CD14-positive monocyte (primary cell): ENCODE measurements at regions not wholly inside any gene's neighbourhood (a gene's known extent, or its start where the extent isn't known, plus 50 kb on each side); places are given as distances from the start of the nearest gene placed in this dataset.

Experiments used
- DNase-seq, 3 donors: peaks; one replicate each; pipeline ENCODE4 v3.0.0-alpha.2; 2011 to 2022
- H2AFZ ChIP-seq: 2 replicates; pipeline ENCODE4 v1.6.0; 2012; ENCODE audit warnings: mild to moderate bottlenecking, low read depth, low read length, inconsistent platforms; ENCODE audit not compliant: insufficient read depth, poor library complexity, severe bottlenecking
- H3K27ac ChIP-seq, 2 donors: 1 replicate in 1 of 2; 2 replicates in 1 of 2; pipeline ENCODE4 v1.5.1; 2012 to 2013; ENCODE audit warnings: low read length in 2 of 2, control low read depth in 1 of 2, inconsistent platforms in 1 of 2, low read depth in 1 of 2, mild to moderate bottlenecking in 1 of 2
- H3K27me3 ChIP-seq, 2 donors: one replicate each; pipeline versions ENCODE4 v1.6.0 to v1.6.1; 2011 to 2013; ENCODE audit warnings: low read length in 2 of 2; ENCODE audit not compliant: control insufficient read depth in 2 of 2, insufficient read depth in 2 of 2
- H3K36me3 ChIP-seq, 2 donors: replicated peaks in 1 of 2; 1 replicate in 1 of 2; 2 replicates in 1 of 2; pipeline versions ENCODE4 v1.5.1 to v1.6.1; 2012 to 2013; ENCODE audit warnings: low read length in 2 of 2, control low read depth in 1 of 2, inconsistent platforms in 1 of 2, mild to moderate bottlenecking in 1 of 2; ENCODE audit not compliant: insufficient read depth in 2 of 2, control insufficient read depth in 1 of 2
- H3K4me1 ChIP-seq, 2 donors: 1 replicate in 1 of 2; 2 replicates in 1 of 2; pipeline versions ENCODE4 v1.5.1 to v1.6.1; 2012 to 2013; ENCODE audit warnings: low read length in 2 of 2, control low read depth in 1 of 2, inconsistent platforms in 1 of 2, mild to moderate bottlenecking in 1 of 2, moderate library complexity in 1 of 2; ENCODE audit not compliant: insufficient read depth in 2 of 2, control insufficient read depth in 1 of 2
- H3K4me2 ChIP-seq: replicated peaks from 2 replicates; pipeline ENCODE3; 2012; ENCODE audit warnings: low read length, moderate library complexity, mild to moderate bottlenecking; ENCODE audit not compliant: poor library complexity, severe bottlenecking; ENCODE audit errors: extremely low read depth
- H3K4me3 ChIP-seq, 3 experiments: fragments of 200-600 bp in 1 of 3; sonication (generic) in 1 of 3; replicated peaks in 1 of 3; 1 replicate in 2 of 3; 2 replicates in 1 of 3; pipeline ENCODE4 v1.5.1; 2011 to 2013; ENCODE audit warnings: low read length in 3 of 3, mild to moderate bottlenecking in 3 of 3, control low read depth in 2 of 3, low read depth in 2 of 3, inconsistent platforms in 1 of 3, moderate library complexity in 1 of 3
- H3K79me2 ChIP-seq: 2 replicates; pipeline ENCODE4 v1.6.0; 2012; ENCODE audit warnings: mild to moderate bottlenecking, control low read depth, inconsistent platforms, low read length, moderate library complexity; ENCODE audit not compliant: insufficient read depth
- H3K9ac ChIP-seq: 2 replicates; pipeline ENCODE4 v1.6.0; 2017; ENCODE audit warnings: low read length, mild to moderate bottlenecking; ENCODE audit not compliant: insufficient read depth, poor library complexity, severe bottlenecking
- H3K9me3 ChIP-seq, 2 donors: replicated peaks in 1 of 2; 1 replicate in 1 of 2; 2 replicates in 1 of 2; pipeline versions ENCODE4 v1.5.1 to v1.6.1; 2012 to 2013; ENCODE audit warnings: low read length in 2 of 2, control low read depth in 1 of 2; ENCODE audit not compliant: control insufficient read depth in 1 of 2, insufficient read depth in 1 of 2
- H4K20me1 ChIP-seq: 2 replicates; pipeline ENCODE4 v1.6.0; 2012; ENCODE audit warnings: mild to moderate bottlenecking, low read length, control low read depth, moderate library complexity; ENCODE audit not compliant: insufficient read depth
- H3K27ac Mint-ChIP-seq, 7 donors: one replicate each; pipeline ENCODE4 v1.8.0; 2020; ENCODE audit warnings: mild to moderate bottlenecking in 7 of 7, mixed read lengths in 7 of 7, moderate library complexity in 6 of 7, inconsistent platforms in 2 of 7
- H3K27me3 Mint-ChIP-seq, 3 donors: one replicate each; pipeline ENCODE4 v1.8.0; 2021 to 2022; ENCODE audit warnings: low read depth in 3 of 3, mild to moderate bottlenecking in 3 of 3, mixed read lengths in 3 of 3, moderate library complexity in 3 of 3, inconsistent platforms in 1 of 3
- H3K36me3 Mint-ChIP-seq, 2 donors: one replicate each; pipeline ENCODE4 v1.8.0; 2020; ENCODE audit warnings: mixed read lengths in 2 of 2, inconsistent platforms in 1 of 2, mild to moderate bottlenecking in 1 of 2
- H3K4me1 Mint-ChIP-seq: one replicate; pipeline ENCODE4 v1.8.0; 2020; ENCODE audit warnings: mild to moderate bottlenecking, mixed read lengths
- H3K4me3 Mint-ChIP-seq, 2 donors: one replicate each; pipeline ENCODE4 v1.8.0; 2020; ENCODE audit warnings: mild to moderate bottlenecking in 2 of 2, mixed read lengths in 2 of 2, moderate library complexity in 1 of 2
- H3K9me3 Mint-ChIP-seq, 7 donors: one replicate each; pipeline ENCODE4 v1.8.0; 2020 to 2022; ENCODE audit warnings: mixed read lengths in 7 of 7, mild to moderate bottlenecking in 6 of 7, moderate library complexity in 6 of 7, inconsistent platforms in 2 of 7
- WGBS: methylation state at CpG from one replicate; pipeline ENCODE4 v1.1.5; 2013; ENCODE audit warnings: missing lambda C conversion rate; ENCODE audit not compliant: insufficient coverage; 5-methylcytosine and 5-hydroxymethylcytosine counted together
- intact Hi-C, 2 donors: fragments of 100-400 bp; cut with micrococcal nuclease; formaldehyde crosslinking; loops; one replicate each; pipeline versions ENCODE4 v1.15.0 to v1.15.1; 2023
- TF ChIP-seq, protein P1 (sequence below): fragments of 200-600 bp; IDR thresholded peaks from one replicate; pipeline ENCODE4 v1.8.0; 2022; ENCODE audit warnings: antibody characterized with exemption, mild to moderate bottlenecking

DNA sequence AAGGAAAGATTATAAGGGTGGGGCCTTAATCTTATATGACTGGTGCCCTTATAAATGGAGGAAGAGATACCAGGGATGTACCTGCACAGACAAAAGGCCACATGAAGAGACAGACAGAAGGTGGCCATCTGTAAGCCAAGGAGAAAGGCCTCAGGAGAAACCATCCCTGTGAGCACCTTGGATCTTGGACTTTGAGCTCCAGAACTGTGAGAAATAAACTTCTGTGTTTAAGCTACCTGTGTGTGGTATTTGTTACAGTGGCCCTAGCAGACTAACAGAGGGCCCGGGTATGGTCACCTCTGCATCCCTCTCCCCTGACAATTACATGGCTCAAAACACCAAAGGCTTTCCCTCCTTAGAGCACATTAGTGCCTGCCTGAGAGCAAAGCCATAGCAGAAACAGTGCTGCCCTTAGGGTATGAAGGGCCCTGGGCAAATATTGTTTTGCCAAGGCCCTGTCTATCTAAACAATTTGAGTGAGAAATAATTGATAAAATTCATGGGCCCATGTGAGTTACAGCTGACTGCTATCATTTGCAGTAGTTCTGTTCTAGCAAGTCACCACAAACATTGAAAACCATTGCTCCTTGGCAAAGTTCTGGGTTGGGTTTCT, 109.3 kb upstream of the MYCN start:
- intact Hi-C loops, result no loop called here
- Histone ChIP-seq H2AFZ (no peak overlapping the region), H3K27ac (no peak overlapping the region), H3K79me2 (no peaks in the 10 kb centered on the region), H4K20me1 (no peaks in the 10 kb centered on the region), H3K9me3 (peaks cover 0 to 11% of the 10 kb centered on the region in 2 donors), H3K4me1 (no peaks in the 10 kb centered on the region), H3K27me3 (no peaks in the 10 kb centered on the region), H3K4me2 (no peak overlapping the region), H3K4me3 (no peak overlapping the region), H3K36me3 (no peaks in the 10 kb centered on the region), H3K9ac (no peak overlapping the region)
- no peak for DNase-seq
- TF ChIP-seq, protein P1, sequence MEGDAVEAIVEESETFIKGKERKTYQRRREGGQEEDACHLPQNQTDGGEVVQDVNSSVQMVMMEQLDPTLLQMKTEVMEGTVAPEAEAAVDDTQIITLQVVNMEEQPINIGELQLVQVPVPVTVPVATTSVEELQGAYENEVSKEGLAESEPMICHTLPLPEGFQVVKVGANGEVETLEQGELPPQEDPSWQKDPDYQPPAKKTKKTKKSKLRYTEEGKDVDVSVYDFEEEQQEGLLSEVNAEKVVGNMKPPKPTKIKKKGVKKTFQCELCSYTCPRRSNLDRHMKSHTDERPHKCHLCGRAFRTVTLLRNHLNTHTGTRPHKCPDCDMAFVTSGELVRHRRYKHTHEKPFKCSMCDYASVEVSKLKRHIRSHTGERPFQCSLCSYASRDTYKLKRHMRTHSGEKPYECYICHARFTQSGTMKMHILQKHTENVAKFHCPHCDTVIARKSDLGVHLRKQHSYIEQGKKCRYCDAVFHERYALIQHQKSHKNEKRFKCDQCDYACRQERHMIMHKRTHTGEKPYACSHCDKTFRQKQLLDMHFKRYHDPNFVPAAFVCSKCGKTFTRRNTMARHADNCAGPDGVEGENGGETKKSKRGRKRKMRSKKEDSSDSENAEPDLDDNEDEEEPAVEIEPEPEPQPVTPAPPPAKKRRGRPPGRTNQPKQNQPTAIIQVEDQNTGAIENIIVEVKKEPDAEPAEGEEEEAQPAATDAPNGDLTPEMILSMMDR, result no peak
- WGBS, result no CpG with 5 or more reads among the region's 1 CpG
- Mint-ChIP-seq H3K4me1 (no peaks in the 10 kb centered on the region), H3K27me3 (peaks cover 0 to 2% (median 0%) of the 10 kb centered on the region in 3 donors), H3K9me3 (peaks cover 0 to 4% (median 2%) of the 10 kb centered on the region in 7 donors), H3K36me3 (no peaks in the 10 kb centered on the region), H3K27ac (no peak overlapping the region), H3K4me3 (no peak overlapping the region)

GRCh38 chr2:15832030-15832709, 108.2 kb upstream of the MYCN start:
- intact Hi-C loops, result no loop called here
- Histone ChIP-seq H4K20me1 (no peaks in the 10 kb centered on the region), H3K36me3 (no peaks in the 10 kb centered on the region), H3K79me2 (no peaks in the 10 kb centered on the region), H2AFZ (no peak overlapping the region), H3K27ac (no peak overlapping the region), H3K4me3 (no peak overlapping the region), H3K4me1 (no peaks in the 10 kb centered on the region), H3K4me2 (no peak overlapping the region), H3K27me3 (no peaks in the 10 kb centered on the region), H3K9me3 (peaks cover 0 to 11% of the 10 kb centered on the region in 2 donors), H3K9ac (no peak overlapping the region)
- DNase-seq, result no peak
- WGBS, result 96% methylated on average over 6 of the region's 8 CpGs
- H3K9me3 Mint-ChIP-seq, result peaks cover 0 to 7% (median 3%) of the 10 kb centered on the region in 7 donors
- no peak overlapping the region for H3K4me3 Mint-ChIP-seq
- peaks cover 0 to 2% (median 0%) of the 10 kb centered on the region in 3 donors for H3K27me3 Mint-ChIP-seq
- TF ChIP-seq, protein P1, result no peak
- H3K36me3 Mint-ChIP-seq, result no peaks in the 10 kb centered on the region
- H3K4me1 Mint-ChIP-seq, result no peaks in the 10 kb centered on the region
- no peak overlapping the region for H3K27ac Mint-ChIP-seq
